ENCODE measurements at regions not wholly inside any gene's neighbourhood (a gene's known extent, or its start where the extent isn't known, plus 50 kb on each side); places are given as distances from the start of the nearest gene placed in this dataset.

DNA sequence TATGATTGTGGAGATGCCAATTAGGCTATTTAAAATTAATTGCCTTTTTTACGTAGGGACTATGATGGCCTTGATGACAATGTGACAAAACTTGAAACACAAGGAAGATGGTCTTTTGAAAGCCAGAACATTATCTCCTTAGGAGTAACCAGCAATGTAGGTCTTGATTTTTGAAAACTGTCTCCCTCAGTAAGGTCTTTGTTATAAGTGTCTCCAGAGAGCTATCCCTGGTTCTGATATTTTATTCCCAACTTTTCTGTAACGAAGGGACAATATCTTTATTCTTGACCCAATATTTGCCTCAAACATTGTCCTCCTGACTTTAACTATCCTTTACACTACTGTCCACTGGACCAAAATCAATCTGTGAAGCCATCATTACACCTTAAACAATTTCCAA is 493.2 kb downstream of the CCDC85A start:
- TF ChIP-seq, protein P1, sequence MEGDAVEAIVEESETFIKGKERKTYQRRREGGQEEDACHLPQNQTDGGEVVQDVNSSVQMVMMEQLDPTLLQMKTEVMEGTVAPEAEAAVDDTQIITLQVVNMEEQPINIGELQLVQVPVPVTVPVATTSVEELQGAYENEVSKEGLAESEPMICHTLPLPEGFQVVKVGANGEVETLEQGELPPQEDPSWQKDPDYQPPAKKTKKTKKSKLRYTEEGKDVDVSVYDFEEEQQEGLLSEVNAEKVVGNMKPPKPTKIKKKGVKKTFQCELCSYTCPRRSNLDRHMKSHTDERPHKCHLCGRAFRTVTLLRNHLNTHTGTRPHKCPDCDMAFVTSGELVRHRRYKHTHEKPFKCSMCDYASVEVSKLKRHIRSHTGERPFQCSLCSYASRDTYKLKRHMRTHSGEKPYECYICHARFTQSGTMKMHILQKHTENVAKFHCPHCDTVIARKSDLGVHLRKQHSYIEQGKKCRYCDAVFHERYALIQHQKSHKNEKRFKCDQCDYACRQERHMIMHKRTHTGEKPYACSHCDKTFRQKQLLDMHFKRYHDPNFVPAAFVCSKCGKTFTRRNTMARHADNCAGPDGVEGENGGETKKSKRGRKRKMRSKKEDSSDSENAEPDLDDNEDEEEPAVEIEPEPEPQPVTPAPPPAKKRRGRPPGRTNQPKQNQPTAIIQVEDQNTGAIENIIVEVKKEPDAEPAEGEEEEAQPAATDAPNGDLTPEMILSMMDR (IDR thresholded peaks at IDR 0.05), result no peak
- TF ChIP-seq EP300 (IDR thresholded peaks at IDR 0.05) (no peak), POLR2AphosphoS5 (IDR thresholded peaks at IDR 0.05) (no peak), POLR2A (IDR thresholded peaks at IDR 0.05) (no peak)
